Posterior cingulate gyrus (tissue), 11 donors: ENCODE measurements at regions not wholly inside any gene's neighbourhood (a gene's known extent, or its start where the extent isn't known, plus 50 kb on each side); places are given as distances from the start of the nearest gene placed in this dataset.

Experiments
- DNase-seq, 10 donors: peaks; one replicate each; pipeline versions ENCODE4 v3.0.0 to v3.0.0-alpha.2; 2020 to 2021; ENCODE audit warnings: mixed read lengths in 3 of 10
- intact Hi-C: fragments of 100-400 bp; cut with DNase I; formaldehyde crosslinking; loops from one replicate; pipeline ENCODE4 v1.15.1; 2023

DNA sequence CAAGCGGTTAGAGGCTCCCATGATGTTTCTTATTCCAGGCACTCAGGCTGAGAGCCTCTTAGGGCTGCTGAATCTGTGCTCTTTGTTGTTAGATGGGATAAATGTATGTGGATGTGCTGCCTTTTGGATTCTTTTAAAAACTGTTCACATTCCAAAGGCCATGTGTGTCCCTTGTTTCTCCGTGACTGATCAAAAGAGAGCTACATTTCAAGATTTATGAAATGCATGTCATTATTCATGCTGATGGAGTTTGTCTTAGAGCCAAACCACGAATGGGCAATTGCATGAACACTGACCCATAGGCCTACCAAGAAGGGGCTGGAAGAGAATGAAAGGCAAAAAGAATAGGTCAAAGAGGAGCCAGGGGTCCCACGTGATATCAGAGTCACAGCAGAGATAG is 104.9 kb upstream of the TSHZ2 start:
- intact Hi-C loops: no loop called here
- no peak for DNase-seq

DNA sequence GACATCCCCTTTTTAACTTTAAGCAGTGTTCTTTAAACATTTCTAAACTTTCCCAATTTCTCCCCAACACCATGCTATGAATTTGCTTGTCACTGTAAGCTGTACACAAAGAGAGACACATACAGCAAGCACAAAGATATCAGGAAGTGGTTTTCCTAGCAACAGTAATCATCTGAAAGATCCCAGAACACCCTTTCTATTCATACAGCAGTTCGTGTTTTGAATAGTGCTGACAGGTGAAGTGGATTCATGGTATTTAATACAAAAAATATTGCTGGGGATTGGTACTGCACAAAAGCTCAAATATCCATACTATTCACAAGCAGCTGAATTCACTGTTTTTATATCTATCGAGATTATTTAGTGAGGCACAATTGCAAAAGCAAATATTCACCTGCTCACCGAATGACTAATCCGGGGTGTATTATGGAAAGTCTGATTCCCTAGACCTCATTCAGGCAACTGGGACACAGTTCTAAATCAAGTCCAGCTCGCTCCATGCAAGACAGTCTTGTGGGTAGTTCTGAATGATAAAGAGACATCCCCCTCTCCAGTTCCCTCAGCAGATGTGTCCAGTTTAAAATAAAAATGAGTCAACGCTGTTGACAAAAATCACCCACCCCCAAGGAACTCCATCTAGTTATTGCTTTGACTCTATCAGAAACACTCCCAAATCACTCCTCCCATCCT is 107.1 kb upstream of the TSHZ2 start:
- no peak for DNase-seq

DNA sequence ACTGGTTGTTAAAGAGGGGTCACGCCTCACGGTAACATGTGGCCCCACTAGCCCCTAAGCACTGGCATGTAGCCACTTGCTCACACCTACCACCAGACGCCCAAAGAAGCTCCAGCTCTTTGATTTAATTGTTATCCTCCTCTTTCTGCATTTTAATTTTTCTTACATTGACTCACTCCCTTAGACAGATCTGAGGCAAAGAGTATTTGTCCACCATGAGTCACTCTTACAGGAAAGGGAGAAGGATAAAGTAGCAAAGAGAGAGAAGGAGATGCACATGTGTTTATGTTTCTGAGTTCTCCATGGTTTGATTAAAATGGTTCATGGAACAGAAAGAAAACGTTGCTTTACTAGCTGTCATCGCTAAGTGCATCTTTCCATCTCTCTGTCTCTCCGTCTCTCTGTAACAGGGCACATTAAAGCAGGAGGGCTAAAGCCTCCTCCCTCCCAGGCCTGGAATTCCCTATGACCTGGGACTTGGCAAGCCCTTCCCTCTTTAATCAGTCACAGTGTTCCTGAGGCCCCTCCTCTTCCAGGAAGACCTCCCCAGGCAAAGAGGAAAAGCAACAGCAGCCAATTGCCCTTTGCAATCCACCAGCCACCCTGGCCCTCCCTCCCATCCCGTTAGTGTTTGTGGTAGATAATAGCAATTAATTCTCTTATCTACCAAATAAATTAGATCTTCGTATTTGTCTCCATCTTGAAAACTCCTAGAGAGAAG is 112.8 kb upstream of the TSHZ2 start:
- no peak for DNase-seq
- intact Hi-C loops: no loop called here

More for the DNA sequence above, 107.1 kb upstream of the TSHZ2 start:
- intact Hi-C loops: no loop called here

DNA sequence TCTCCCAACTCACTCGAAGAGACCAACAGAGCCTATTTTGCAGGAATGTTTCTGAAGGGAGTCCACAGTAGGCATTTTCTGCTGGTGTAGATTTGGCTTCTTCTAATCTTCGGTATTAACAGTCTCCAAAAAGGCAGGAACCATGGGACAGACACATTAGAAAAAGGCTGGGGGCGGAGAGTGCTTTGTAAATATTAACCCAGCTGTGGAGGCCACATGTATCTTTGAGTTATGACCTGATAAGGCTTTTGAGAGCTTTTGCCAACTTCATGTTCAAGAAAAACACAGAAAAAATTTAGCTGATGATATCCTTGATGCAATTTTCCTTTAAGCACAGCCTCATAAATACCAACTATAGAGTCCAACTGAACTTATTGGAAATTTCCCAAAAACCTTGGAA is 119.4 kb upstream of the TSHZ2 start:
- no peak for DNase-seq
- intact Hi-C loops: no loop called here

DNA sequence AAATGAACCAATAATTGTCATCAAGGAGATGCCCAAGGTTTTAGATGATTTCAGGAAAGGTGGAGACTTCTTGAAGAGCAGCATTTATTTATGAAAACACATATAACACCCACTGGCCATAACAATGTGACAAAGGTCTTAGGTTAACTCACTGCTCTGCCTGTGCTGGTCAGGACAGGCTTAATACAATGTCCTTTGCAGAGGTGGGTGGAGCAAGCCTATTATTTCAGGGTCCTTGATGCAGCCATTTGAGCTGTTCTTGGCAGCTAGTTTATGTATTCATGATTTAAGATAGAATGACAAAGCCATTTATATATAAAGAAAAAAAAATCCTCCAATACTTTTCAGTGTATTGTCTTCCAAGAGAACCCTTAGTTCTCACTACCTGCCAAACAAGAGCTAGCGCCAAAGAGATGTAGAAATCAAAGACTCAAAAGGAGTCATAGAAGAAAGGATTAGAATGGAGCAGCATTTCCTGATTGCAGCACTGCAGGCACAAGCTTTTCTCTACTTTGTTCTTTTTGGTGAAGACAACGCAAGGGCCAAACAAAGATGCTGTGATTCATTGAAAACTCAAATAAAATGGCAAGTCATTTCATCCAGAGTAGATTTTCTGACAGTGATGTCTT is 124.3 kb upstream of the TSHZ2 start:
- no peak for DNase-seq
- intact Hi-C loops: no loop called here

DNA sequence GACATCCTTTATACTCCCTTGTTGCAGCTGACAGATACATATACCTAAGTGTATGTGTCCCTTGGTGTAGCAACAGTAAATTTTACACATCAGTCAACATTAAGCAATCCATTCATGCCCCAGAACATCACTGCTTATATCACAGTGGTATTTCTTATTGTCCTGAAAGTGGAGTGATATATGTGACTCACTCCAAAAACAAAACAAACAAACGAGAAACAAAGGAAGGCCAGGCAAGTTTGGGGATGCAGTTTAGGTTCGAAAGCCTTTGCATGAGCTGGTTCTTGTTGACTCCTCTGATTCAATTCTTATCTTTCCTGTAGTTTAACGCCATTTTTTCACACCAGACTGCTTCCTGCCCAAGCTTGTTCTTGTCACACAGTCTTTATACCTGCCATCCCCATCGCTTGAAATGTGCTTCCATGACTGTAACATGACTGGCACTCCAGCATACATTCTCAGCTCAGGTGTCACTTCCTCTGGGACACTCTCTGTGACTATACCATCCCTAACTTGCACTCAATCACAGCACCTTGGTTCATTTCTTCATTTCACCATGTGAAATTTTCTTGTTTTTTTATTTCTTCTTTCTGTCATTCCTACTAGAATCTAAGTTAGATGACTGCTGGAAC is 125.0 kb upstream of the TSHZ2 start:
- intact Hi-C loops: no loop called here
- DNase-seq: no peak

DNA sequence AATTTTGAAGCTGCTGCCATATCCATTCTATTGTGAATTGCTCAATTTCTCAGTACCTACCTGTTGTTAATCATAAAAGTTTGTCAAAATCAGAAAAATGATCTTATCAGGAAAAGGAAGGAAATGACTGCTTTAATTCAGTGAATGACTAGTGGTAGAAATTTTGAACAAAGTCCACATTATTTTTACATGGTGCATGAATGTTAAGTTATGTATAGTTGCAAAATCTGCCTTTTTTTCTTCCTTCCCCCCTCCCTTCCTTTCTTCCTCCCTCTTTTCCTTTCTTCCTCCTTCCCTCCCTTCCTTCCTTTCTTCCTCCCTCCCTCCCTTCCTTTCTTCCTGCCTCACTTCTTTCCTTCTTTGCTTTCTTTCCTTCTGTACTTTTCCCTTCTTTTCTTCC is 127.1 kb upstream of the TSHZ2 start:
- no peak for DNase-seq
- intact Hi-C loops: no loop called here

DNA sequence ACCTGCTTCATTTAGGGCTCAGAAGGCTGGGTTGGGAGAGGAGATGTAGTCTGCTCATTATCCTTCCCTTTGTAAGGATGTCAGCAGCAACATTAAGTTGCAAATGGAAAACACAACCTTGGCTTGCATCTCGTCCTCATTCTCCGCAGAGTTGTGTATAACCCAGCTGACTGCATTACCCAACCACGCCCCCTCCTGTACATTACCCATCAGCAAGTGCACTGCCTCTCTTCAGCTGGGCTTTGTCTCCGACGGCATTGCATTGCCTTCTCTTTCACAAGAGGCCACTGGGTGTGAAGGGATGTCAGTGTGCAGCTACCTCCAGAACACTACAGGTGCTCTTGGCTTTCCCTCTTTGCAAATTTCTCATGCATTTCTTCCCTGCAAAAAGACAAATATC is 128.7 kb upstream of the TSHZ2 start:
- intact Hi-C loops: no loop called here

DNA sequence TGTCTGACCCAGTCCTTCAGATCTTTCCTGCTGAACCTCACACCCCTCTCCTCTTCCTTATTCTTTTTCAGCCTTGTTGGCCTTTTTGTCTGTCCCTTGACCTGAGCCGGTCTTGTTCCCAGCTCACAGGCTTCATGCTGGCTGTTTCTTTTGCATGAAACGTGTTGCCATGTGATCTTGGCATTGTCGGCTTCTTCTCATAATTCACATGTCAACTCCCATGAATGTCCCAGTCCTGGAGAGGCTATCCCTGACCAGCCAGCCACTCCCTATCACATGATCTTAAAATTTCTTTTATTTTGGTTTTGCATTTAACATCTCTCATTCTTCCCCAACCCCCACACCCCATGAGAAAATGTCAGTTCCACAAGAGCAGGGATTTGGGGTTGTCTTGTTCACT is 131.2 kb upstream of the TSHZ2 start:
- DNase-seq: no peak
- intact Hi-C loops: no loop called here

More for the DNA sequence above, 128.7 kb upstream of the TSHZ2 start:
- no peak for DNase-seq

DNA sequence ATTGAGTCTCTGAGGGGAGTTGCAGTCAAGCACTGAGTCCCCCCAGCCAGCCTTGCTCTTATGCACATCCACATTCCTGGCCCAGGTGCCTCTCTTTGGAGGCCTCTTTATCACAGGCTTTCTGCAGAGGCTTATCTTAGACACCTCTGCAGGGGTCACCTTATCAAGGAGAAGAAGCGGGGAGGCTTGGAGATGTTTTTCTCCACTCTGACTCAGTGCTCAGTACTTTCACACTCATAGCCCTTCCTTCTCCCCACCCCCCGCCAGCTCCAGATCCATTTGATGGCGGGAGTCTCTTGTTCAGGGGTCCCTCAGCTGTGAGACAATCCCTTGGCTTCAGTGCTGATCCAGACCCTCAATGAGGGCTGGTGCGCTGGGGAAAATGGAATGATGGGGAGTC is 132.1 kb upstream of the TSHZ2 start:
- DNase-seq: no peak
- intact Hi-C loops: no loop called here

DNA sequence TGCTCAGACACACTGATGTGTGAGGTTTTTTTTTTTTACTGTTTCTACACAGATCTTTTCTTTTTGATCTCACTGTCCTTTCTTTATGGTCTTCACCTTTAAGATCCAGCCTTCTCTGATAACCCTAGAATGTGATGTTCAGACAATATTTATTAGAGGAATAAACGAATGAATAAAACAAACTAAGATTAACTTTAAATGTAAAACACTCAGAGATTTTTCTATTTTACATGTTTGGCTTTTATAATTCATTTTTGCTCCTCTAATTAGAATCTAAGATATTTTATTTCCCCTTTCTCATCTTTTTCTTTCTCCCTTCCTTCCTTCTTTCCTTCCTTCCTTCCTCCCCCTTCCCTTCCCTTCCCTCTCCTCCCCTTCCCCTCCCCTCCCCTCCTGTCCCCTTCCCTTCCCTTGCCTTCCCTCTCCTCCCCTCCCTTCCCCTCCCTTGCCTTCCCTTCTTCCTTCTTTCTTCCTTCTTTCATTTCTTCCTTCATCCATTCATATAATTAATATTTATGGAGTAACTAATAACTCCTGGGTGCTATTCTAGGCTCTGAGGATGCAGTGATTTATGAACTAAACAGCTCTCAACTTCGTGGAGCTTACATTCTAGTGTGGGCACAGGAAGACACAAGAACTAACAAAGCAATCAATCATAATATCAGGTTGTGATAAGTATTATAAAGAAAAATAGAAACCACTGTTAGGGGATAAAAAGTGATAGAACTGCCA is 133.5 kb upstream of the TSHZ2 start:
- DNase-seq: no peak
- intact Hi-C loops: no loop called here

DNA sequence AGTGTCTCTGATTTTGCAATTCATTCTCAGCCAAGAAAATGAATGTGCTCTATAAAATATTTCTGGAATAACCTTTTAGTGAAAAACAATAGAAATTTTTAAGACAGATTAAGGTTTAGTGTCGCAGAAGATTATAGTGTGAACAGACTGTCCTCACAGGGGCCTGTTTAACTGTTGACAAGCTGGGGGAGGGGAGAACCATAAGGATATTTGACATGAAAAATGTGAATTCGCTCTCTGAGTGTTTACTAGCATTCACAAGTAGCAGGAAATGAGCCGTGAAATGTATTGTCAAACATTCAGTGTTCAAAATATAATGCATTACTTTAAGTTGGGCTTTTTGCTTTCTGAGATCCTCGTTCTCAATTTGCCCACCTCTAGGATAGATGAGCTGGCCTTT is 134.8 kb upstream of the TSHZ2 start:
- DNase-seq: no peak
- intact Hi-C loops: no loop called here

DNA sequence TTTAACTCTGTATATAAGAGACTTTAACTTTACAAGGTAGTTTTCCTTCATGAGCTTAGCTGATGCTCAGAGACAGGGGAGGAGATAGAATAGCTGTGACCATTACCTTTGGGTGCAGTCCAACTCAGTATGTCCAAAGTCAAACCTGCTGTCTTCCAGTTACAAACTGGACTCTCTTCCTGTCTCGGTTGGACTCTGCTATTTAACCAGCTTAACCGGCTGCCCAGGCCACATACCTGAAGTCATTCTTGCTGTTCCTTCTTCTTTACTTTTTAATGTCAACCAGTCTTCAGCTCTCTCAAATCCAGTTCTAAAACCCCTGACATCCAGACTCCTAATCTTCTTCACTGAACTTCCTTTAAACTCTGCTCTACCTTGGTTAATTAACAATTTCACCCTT is 138.3 kb upstream of the TSHZ2 start:
- intact Hi-C loops: no loop called here
- no peak for DNase-seq

DNA sequence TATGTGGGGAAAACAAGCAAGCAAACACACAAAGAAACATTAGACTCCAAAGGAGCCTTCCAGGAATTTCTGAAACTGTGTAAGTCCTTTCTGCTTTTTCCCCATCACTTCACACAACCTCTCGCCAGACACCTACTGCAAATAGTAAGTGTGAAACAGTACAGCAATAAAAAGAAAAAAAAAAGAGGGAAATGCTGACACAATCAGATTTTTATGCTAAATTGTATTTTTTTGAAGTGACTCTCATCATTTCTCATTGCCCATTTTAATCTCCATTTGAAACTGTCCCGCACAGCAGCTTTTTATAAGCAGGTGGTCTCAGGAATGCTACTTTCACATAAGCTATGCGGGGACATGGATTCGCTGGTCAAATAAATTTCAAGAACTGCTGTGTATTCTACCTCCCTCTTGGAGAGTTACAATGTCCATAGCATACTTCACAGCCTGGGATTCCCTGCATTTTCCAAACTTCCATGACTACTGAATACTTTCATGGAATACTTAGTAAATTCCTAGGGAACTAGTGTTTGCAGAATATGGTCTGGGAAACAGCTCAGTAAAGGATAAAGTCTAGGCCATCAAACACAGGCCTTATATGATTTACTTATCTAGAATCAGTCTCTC is 139.9 kb upstream of the TSHZ2 start:
- intact Hi-C loops: no loop called here
- no peak for DNase-seq

DNA sequence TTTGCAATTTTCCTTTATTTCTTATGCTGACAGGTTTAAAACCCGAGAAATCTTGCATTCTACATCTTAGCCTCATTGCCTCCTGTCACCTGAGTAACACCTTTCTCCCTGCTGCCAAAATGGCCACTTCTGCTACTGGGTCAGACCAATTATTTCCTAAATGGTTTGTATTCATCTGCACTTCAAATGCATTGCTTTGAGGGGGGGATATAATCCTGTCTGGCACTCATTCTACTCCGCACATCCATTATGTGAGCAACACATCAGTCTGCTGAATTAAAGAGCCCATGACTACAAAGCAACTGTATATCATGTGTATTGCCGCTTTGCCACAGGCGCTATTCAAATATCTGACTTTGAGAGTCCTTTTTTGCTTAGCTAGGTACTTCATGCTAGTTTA is 141.6 kb upstream of the TSHZ2 start:
- DNase-seq: no peak
- intact Hi-C loops: no loop called here

DNA sequence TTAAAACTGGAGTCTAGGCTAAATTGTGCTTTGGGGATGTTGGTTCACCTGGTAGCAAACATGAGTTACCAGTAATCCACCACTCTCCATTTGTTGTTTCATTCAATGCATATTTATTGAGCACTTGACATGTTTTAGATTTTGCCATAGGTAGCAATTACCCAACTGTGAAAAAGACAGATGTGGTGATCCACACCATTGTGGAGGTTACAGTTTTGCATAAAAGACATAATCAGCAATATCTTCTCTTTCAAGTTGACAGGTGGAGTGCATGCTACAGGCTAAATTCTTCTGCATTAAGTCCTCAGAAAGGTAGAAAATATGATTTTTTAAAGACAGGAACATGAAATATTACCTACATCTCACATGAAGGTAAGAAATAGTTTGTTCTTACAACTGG is 143.0 kb upstream of the TSHZ2 start:
- no peak for DNase-seq
- intact Hi-C loops: no loop called here

DNA sequence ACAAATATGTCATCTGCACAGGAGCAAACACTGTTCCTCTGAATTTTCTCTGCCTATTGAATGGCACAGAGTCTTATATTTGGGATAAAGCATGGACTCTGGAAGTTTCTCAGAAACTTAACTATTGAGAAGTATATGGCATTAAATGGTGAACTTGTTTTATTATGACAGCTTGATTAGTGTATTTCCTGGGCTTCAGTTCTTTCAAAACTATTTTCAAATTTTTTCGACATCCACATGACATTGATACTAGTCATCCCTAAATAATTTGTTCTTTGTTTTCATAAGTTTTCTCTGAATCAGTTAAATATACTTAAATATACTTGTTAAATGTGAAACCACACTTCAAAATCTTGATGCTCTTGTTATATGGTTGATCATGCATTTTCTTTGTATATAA is 144.0 kb upstream of the TSHZ2 start:
- intact Hi-C loops: no loop called here
- DNase-seq: no peak

DNA sequence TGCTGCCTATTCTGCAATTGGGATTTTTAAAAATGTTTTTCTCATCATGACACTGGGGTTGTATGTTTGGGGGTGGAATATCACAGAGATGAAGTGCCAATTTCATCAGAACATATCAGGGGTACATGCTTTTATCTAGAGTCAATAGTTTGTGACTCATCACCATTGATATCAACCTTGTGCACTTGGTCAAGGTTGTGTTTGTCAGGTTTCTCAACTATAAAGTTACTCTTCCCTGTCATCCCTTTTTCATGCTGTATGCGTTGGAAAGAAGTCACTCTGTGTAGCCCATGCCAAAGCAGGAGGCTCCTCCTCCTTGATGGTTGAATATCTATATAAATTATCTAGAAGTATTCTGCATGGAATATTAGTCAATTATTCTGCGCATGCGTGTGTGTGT is 145.4 kb upstream of the TSHZ2 start:
- intact Hi-C loops: no loop called here
- no peak for DNase-seq

DNA sequence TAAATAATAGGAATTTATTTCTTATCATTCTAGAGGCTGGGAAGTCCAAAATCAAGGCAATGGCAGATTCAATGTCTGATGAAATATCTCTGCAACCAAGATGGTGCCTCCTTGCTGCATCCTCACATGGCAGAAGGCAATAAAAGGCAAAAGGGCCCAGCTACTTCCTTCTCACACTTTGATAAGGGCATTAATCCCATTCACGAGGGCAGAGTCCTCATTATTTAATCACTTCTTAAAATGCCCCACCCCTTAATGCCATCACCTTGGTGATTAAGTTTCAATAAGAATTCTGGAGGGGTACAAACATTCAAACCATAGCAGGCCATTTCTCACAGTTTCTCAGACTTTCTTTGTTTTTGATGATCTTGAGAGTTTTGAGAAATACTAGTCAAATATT is 145.8 kb upstream of the TSHZ2 start:
- intact Hi-C loops: no loop called here
- DNase-seq: no peak

DNA sequence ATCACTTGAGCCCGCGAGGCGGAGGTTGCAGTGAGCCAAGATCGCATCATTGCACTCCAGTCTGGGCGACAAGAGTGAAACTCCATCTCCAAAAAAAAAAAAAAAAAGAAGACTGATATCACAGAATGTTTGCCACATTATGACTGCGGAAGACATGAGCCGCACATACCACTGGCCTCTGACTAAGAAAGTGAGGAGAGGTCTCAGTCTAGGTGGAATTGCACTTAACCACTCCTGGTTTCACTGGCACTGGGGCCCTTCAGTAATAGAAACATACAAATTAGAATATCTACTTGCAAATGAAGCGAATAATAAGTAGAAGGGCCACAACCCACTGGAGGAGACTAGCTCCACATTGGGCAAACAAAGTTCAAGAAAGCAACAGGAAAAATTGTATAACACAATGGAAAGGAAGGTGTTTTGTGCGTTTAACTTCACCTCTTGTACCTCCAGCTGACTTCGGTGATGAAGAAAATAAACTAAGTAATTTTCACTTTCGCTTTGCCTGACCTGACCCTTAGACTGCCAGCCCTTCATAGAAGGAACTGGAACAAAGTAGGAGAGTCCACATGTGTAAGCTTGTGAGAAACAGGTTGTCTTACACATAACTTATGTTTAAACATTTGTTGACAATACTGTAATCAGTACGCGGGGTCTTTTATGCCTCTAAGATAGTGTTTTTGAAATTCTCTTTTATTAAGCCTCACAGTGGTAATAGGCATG is 147.5 kb upstream of the TSHZ2 start:
- intact Hi-C loops: no loop called here
- no peak for DNase-seq
